ENCODE measurements at regions not wholly inside any gene's neighbourhood (a gene's known extent, or its start where the extent isn't known, plus 50 kb on each side); places are given as distances from the start of the nearest gene placed in this dataset.

DNA sequence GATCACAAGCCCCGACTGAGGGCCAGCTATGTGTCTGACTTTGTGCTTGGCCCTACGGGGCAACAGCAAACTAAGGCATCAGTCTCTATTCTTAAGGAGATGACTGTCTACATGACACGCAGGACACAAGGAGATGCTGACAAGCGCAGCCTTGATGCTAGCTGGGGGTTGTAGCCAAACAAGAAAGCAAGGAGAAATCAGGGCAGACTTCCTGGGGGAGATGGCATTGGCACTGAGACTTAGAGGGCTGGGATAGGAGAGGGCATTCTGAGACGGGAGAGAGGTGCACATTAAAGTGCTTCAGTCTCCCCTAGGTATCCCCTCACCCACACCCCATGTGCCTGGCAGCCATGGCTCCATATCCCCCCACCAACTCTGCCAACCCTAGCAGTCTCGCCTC is 210.8 kb upstream of the POU3F1 start:
- DNase-seq (ENCODE audit: low spot score): no peak

GRCh38 chr1:38256072-38256471 is 209.5 kb upstream of the POU3F1 start:
- no peak for DNase-seq (ENCODE audit: low spot score)

GRCh38 chr1:38253314-38253713 is 206.7 kb upstream of the POU3F1 start:
- DNase-seq (ENCODE audit: low spot score): no peak

- DNase-seq (ENCODE audit: low spot score): no peak
Observed at GRCh38 chr1:38250356-38250755, 203.8 kb upstream of the POU3F1 start.

GRCh38 chr1:38249001-38249400 is 202.4 kb upstream of the POU3F1 start:
- no peak for DNase-seq (ENCODE audit: low spot score)

DNA sequence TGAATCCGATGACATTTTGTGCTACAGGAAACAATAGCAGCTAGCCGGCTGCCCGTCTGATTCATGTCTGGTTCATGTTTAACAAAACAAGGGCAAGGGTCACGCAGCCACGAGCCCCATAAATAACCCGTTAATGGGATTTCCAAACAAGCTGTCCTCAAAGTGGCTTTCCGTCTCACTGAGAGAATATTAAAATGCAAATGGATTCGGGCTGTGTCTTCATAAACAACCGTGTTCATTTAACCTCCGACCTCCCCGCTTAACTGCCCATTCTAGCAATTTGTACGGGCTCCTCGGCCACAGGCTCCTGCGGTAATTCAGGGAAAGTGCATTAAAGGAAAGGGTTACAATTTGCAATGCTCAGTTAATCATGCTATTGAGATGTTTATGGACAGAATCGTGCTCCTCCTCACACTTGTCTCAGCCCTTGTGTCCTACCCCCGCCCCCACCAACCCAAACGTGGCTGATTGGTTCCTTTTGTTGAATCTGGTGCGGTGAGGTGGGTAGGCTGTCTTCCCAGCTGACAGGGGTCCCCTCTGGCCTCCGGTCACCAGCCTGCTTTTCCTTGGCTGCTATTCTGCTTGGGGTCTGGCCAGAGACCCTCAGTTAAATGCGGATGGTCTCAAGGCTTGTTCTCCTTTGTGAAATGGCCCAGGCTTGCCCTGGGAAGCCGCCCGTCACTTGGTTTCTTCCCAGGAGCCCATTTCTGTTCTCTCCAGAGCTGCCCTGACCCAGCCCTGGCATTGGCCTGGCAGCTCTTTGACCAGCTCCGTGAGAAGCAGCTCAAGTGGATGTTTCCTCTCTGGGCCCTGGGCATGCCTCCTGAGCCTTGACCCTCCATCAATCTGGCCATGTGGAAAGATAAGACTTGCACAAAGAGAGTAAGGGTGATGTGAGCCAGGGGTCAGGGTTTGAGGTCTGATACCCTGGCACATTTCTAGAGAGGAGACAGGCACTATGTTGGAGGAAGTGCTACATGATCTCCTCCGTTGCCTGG is 200.7 kb upstream of the POU3F1 start:
- peak; percentile 23 for DNase-seq (ENCODE audit: low spot score)

DNA sequence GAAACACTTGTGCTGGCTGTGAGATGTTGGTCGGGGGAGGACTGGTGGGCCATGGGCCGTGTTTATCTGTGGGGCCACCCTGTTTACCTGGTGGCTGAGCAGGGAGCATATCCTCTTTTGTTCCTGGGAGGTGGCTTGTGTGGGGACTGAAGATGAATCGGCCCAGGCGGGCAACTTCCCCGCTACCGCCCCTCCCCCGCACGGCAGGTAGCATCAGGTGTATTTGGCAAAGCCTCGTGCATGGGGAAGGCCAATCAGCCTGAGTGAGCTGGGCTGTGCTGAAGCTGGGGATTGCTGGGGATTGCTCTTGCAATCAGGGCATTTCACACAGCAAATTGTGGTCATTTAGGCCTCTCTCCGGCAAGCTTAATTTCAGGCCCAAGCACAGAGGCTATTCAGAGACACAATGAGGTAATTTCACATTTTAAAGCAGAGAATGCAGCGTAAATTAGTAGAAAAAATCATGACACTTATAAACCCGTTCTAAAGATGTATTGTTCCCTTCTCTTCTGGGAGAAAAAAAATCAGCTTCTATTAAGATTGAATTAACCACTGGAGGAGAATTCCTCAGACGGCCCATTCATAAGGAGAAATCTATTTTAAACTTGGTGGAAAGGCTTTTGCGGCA is 197.7 kb upstream of the POU3F1 start:
- no peak for DNase-seq (ENCODE audit: low spot score)

DNA sequence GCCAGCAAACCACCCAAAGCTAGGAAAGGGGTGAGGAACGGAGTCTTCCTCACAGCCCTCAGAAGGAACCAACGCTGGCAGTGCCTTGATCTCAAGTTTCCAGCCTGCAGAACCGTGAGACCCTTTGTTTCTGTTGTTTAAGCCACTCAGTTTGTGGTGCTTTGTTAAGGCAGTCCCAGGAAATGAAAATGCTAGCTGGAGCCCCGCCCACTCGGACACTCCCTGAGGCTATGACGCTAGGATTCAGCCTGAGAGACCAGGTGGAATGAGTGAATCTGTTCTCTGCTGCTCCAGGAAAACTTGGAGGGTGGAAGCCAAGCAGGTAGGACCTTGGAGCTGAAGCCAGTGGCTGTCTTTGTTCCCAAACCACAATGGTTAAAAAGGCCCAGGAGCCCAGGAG is 196.5 kb upstream of the POU3F1 start:
- DNase-seq (ENCODE audit: low spot score): no peak

DNA sequence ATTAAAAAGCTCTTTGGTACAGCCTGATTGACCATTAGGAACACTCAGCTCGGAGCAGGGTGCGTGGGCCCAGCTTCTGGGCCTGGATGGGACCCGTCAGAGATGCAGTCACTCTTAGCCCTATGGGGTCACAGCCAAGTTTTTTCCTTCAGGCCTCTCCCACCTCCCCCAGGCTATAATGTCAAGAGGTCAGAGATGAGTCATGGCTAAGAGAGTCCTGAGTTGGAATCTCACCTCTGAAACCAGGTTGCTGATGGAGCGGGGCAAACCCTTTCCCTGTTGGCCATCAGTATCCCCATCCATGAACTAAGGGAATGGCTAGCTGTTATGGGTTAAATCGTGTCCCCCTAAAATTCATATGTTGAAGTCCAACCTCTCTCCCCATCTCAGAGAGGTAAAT is 195.9 kb upstream of the POU3F1 start:
- DNase-seq (ENCODE audit: low spot score): no peak

- no peak for DNase-seq (ENCODE audit: low spot score)
Observed at GRCh38 chr1:38241594-38242334, 195.2 kb upstream of the POU3F1 start.

DNA sequence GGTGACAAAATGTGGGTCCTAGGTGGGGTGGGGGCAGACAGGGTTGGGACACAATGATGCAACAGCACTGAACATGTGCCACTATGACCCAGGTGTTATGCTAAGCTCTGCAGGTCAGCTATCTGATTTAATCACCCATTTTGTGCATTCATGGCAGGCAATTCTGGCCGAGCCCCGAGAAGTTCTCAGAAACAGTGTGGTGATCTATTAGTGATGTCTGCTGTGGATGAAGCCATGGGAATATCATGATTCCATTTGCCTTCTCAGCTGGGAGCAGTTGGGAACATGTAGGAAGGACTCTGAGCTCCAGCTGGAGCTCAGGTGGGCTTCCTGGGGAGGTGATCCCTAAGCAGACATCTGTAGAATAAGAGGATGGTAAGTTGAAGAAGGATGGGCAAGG is 194.0 kb upstream of the POU3F1 start:
- DNase-seq (ENCODE audit: low spot score): no peak

GRCh38 chr1:38239258-38239835 is 192.8 kb upstream of the POU3F1 start:
- DNase-seq (ENCODE audit: low spot score): no peak

GRCh38 chr1:38238294-38238693 is 191.7 kb upstream of the POU3F1 start:
- no peak for DNase-seq (ENCODE audit: low spot score)

- peak; percentile 84 for DNase-seq (ENCODE audit: low spot score)
Observed at GRCh38 chr1:38235705-38236104, 189.1 kb upstream of the POU3F1 start.

- no peak for DNase-seq (ENCODE audit: low spot score)
Observed at GRCh38 chr1:38231941-38232340, 185.3 kb upstream of the POU3F1 start.

DNA sequence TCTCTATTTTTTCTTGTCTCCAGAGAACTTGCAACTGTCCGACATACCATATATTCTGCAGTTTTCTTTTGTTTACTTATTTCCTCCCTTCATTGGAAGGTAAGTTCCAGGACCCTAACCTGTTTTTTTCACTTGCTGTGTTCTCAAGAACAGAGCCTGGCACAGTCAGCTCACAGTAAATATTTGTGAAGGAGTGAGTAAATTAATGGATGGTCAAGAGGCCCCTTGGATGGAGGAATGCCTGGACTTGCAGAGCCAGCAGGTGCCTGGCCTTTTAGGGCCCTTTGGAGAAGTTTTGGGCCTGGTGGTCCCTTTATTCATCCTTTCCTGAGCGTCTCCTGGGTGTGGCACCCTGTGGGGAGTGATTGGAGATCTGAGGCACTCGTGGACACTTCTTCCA is 182.1 kb upstream of the POU3F1 start:
- DNase-seq (ENCODE audit: low spot score): no peak

- DNase-seq (ENCODE audit: low spot score): no peak
Observed at GRCh38 chr1:38225745-38226144, 179.2 kb upstream of the POU3F1 start.

DNA sequence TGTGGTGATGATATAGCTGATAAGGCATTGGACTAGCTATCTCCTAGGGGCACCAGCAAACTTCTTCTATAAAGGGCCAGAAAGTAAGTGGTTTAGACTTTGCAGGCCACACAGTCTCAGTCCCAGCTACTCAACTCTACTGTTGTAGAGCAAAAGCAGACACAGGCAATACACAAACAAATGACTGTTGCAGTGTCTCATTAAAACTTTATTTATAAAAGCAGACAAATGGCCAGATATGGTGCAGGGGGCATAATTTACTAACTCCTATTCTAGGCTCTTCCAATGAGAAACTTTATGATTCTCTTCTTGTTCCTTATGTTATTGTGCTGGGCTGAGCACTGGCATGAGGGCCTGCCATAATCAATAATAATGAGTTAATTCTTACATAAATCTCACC is 176.8 kb upstream of the POU3F1 start:
- no peak for DNase-seq (ENCODE audit: low spot score)

- no peak for DNase-seq (ENCODE audit: low spot score)
Observed at GRCh38 chr1:38222891-38223290, 176.3 kb upstream of the POU3F1 start.

DNA sequence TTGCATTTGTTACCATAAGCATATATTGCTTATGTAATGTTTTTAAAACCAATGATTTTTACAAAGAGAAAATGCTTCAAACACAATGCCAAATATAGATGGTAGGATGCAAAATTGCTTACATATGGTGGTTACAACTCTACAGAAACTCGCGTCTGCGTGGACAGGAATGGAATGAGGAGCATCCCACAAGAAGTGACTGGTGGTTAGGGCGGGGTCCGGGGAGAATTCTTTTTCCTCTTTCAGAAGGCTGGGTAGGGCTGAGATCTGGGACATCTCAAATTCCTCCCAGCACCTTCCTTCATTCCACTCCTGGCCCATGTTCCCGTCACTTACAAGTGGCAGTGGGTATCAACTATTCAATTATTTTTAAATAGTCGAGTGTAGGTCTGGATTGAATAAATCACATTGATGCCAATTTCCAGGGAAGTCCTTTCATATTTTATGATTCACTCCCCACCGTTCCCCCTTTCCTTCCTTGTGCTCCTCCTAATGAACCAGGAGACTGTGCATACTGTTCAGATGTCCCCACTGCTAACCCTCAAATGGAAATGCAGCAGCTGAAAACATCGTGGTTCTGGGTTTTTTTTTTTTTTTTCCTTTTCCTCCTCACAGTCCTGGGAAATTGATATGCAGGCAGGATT is 174.5 kb upstream of the POU3F1 start:
- peak; percentile 95 for DNase-seq (ENCODE audit: low spot score)

GRCh38 chr1:38217316-38217715 is 170.7 kb upstream of the POU3F1 start:
- no peak for DNase-seq (ENCODE audit: low spot score)
